ENCODE measurements at regions not wholly inside any gene's neighbourhood (a gene's known extent, or its start where the extent isn't known, plus 50 kb on each side); places are given as distances from the start of the nearest gene placed in this dataset.

- no peak for TF ChIP-seq POLR2A (IDR thresholded peaks at IDR 0.05; ENCODE audit: low read depth, low read length)
- no peak for TF ChIP-seq POLR2AphosphoS5 (IDR thresholded peaks at IDR 0.05; ENCODE audit: low read depth, low read length)
These were observed 461.5 kb downstream of the IRS1 start for GRCh38 chr2:226337941-226338600.

Data from GM12892 (cell line).